CD4-positive, alpha-beta T cell treated with Interferon alpha-2 for 1 hour (primary cell): ENCODE measurements at regions not wholly inside any gene's neighbourhood (a gene's known extent, or its start where the extent isn't known, plus 50 kb on each side); places are given as distances from the start of the nearest gene placed in this dataset.

Experiments
- DNase-seq, 2 donors: peaks; one replicate each; pipeline ENCODE4 v3.0.0-alpha.2; 2020 to 2022

DNA sequence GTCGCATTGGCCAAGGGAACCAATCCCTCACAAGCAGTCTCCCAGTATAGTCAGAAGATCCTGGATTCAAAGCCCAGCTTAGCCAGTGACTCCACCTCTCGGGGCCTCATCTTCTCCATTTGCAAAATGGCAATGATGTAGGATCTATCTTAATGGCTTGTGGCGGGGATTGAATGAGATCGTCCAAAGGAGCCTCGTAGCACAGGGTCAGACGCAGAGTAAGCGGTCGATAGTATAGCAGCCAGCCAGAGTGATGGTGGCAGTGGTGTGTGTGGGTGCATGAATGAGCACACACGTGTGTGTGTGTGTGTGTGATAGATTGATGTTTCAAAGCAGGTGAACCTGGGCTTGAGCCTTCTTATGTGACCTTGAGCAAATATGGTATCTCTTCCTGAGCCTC is 79.8 kb upstream of the WNT4 start:
- DNase-seq = no peak

DNA sequence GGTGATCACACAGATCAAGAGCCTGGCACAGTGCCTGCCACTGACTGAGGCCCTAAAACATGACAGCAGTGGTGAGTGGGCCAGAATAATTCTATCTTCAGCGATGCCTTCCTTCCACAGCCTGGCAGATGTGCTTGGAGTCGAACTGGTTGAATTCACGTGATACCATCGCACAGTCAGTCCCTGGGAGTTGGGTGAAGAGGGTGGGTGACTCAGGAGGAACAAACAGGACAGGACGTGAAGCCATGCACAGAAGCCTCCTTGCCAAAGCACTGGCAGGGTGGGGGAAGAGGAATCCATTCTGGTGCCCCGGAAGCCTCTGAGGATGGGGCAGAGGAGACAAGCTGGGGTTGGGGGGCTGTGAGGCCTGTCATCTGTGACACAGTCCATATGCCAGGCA is 80.3 kb upstream of the WNT4 start:
- no peak for DNase-seq

DNA sequence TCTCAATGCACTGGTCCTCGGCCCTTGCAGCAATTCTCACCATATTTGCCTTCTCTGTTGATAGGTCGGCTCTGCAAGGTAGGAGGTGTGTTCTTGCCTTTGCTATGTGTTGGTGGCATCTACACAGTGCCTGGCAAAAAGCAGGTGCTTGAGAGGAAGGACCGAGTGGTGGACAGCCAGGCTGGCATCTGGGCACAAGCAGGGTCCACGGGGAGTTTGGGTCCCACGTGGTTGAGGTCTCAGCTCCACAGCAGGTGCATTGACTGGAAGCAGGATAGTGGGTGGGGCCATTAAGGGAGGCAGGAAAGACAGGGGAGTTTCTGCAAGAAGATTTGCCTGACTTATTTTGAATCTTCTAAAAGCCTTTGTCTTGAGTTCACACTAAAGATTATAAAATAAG is 81.2 kb upstream of the WNT4 start:
- no peak for DNase-seq

DNA sequence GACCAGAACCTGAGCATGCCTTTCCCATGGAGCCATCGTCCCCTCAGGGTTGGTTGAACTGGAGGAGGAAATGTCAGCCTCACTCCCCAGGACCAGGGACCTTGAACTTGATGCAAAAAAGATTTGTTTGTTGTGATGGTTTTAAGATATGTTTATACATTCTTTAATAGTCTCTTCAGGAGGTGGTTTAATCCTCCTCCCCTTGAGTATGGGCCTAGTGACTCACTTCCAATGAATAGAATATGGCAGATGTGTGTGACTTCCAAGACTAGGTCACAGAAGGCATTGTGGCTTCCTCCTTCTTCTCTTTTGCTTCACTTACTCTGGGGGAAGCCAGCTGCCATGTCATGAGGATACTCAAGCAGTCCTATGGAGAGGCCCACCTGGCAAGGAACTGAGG is 81.7 kb upstream of the WNT4 start:
- no peak for DNase-seq

DNA sequence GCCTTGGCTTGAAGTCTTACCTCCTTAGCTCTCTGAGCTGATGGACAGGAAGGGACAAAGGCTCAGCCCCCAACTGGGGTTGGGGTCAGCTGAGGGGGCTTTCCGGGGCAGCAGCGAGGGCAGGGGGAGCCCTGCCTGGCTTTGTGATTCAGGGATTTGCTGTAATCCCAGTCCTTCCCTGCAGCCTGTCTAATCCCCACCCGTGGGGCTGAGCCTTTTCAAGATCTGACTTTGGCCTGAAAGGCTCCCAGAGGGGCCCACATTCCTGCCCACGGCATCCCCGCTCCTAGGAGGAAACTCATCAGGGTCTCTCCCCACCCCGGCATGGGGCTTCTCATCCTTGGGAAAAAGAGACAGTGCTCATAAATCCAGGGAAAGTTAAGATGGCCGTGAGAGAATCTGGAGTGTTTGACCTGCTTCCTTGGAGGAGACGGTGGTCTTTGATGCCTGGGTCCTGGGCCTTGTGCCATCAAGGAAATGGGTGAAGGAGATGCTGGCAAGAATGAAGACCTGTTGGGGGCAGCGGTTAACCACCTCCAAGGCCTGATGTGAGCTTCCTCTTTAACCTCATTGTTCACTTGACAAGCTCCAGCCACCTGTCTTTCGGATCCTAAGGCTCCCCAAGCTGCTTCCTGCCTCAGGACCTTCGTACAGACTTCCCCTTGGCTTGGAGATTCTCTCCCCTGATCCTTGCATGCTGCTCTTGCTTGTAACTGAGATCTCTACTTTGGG is 83.1 kb upstream of the WNT4 start:
- no peak for DNase-seq

DNA sequence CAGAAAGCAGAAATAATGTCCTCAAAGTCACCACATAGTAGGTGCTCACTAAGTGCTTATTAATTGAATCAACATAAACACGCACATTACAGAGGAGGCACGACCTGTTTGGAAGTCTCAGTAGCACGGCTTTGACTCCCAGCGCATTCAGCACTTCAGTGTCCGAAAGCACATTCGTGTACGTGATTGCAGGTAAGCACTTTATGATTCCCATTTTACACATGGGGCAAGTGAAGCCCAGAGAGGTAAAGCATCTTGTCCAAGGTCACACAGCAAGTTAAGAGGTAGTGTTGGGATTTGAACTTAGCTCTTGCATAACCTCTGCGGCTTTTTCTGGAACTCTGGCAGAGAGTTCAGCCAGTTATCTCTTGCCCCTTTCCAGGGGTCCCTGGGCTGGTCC is 85.2 kb upstream of the WNT4 start:
- no peak for DNase-seq

DNA sequence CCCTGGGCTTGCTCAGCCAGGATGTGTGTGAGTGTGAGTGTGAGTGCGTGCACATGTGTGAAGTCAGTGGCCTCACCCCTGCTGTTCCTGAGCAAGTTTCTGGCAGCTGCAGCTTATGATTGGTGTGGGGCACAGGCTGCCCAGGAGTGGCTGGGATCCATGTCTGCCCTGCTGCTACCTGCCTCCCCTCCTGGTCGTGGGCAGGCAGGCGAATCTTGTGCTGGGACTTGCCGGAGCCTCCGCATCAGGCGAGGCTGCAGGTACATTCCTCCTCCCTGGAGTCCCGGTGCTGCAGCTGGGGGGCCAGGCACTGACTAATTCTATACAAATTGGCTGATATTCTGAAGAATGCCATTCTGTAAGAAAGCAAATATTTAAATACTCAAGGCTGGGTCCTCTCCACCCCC is 85.6 kb upstream of the WNT4 start:
- no peak for DNase-seq

DNA sequence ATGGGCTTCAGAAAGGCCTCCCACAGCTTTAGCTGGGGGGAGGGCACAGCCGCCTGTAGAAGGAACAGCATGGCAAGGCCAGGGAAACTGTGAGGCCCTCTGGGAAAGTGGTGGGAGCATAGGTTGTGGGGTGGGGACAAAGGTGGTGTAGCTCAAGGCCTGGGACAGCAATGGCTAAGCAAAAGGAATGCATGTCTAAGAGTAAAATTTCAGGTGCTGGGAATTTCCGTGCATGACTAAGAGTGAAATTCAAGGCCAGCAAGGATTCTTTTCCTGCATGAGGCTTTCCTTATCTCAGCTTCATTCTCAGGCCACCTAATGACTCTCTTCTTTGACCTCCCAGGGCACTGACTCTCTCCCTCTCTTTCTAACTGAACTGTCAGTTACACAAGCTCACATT is 86.5 kb upstream of the WNT4 start:
- no peak for DNase-seq

DNA sequence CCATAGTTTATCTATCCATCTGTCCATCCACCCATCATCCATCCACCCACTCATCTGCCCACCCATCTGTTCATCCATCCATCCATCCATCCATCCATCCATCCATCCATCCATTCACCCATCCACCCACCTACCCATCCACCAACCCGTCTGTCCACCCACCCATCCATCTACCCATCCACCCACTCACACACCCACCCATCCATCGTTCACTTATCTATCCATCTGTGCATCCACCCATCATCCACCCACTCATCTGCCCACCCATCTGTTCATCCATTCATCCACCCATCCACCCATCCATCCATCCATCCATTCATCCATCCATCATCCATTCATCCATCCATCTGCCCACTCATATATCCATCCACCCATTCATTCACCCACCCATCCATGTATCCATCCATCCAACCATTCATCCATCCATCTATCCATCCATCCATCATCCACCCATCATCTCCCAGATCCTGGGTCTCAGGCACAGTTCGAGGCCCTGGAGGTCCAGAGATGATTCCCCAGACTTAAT is 88.2 kb upstream of the WNT4 start:
- DNase-seq = no peak

DNA sequence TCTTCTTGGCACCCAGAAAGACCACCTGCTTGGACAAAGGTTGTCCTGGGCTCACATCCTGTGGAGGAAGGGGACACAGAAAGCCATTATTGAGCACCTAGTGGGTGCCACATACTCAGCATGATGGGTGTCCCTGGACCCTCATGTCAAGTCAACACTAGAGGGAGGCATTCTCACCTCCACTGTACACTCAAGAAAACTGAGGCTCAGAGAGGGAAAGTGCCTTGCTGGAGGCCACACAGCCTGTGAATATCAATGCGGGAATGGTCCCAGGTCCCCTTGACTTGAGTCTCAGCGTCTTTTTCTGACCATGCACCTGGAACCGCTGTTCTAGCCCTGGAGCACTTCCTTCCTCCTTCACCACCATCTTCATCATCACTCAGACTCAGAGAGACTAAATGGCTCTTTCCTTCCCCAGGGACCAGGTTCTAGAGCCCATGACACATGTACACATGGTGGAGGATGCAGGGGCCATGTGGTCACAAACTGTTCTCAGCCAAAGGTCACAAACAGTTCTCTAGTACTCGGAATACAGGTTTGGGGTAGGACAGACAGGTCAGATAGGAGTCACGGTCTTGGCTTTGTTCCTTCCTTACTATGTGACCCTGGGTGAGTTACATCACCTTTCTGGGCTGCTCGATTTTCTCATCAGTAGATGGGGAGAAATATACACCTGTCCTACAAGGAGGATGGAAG is 89.2 kb upstream of the WNT4 start:
- no peak for DNase-seq

DNA sequence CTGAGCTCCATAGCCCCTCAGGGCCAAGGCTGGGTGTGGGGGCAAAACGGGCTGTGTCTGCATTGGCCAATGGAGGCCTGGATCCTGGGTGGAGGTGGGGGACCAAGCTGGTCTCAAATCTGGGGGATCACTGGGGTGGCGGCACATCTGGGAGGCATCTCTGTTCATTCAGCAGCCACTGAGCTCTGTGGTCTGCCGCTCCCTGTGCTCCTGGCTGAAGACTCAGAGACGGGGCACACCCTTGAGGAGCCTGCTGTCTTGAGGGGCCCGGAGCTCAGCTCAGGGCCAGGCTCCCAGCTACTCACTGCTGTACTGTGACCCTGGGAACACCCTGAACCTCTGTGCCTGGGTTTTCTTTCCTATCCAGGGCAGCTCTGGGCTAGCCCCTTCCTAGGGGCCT is 90.3 kb upstream of the WNT4 start:
- DNase-seq = no peak

DNA sequence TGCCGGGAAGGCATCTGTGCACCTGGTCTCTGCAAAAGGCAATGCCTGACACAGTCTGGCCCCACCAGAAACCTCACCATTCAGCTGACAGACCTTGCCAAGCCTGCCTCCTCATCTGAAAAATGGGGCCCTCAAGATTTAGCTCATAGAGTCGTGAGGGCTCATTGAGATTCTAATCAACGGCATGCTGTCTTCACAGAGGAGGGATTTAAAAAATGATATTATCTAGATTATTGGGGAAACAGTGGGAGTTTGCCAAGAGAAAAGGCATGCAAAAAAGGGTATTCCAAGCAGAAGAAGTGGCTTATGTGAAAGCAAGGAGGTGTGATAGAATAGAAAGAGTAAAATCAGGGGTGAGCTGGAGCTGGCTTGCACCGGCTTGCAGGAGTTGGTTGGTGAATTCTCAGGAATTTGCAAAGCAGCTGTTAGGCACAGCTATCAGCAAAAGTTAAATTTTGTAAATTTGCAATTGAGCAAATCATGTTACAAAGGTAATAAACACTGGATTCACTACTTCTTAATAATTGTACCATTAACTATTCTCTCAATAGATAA is 91.7 kb upstream of the WNT4 start:
- DNase-seq = no peak

DNA sequence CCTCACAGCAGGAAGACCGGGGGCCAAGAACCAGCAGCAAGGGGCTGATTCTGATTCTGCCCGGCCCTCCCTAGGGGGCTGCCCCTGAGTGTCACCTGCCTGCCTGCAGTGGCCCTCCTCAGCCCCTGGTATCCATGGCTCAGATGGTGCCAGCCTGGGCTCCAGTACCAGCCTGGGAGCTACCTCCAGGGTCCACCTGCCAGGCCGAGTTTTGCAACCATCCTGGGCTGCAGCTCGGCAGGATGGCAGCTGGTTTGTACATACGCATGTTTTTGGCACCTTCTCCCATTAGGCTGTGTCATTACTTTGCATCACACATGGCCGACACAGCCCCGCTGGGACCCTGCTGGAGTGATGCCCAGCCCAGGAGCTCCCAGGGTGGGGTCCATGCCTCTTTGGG is 93.3 kb upstream of the WNT4 start:
- no peak for DNase-seq

DNA sequence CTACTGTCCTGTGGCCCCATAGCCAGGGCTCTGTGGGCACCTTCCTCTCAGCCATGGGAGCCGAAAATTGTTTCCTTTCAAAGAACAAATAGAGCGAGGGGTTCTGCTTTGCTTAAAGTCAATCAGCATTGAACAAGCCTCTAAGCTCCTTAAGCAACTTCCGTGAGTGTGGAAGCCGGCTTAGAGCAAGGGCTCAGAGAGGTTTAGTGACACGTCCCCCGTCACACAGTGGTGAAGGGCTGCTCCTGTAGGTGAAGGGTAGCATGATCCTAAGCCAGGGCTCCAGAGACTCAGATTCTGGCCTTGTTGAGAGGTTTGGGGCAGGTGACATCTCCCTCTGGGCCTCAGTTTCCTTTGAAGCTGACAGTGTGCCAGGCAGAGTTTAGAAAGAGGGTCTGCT is 94.0 kb upstream of the WNT4 start:
- DNase-seq = no peak

DNA sequence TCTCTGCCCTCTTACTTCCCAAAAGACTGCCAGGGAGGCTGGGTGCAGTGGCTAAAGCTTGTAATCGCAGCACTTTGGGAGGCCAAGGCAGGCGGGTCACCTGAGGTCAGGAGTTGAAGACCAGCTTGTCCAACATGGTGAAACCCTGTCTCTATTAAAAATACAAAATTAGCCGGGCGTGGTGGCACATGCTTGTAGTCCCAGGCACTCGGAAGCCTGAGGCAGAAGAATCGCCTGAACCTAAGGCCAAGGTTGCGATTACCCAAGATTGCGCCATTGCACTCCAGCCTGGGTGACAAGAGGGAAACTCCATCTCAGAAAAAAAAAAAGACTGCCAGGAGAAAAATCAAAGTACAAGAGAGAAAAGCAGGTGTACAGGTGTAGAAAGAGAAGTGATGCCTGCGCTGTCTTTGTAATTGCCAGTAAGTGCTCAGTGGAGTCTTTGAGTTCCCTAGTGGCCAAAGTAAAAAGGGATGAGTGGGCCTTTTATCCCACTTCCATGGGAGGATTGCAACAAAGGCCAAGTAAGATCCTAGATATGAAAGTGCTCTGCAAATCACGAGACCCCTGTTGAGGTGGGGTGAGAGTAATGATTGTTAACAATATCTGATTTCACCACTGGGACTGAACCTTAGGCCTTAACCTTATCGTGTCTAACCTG is 94.7 kb upstream of the WNT4 start:
- DNase-seq = no peak

DNA sequence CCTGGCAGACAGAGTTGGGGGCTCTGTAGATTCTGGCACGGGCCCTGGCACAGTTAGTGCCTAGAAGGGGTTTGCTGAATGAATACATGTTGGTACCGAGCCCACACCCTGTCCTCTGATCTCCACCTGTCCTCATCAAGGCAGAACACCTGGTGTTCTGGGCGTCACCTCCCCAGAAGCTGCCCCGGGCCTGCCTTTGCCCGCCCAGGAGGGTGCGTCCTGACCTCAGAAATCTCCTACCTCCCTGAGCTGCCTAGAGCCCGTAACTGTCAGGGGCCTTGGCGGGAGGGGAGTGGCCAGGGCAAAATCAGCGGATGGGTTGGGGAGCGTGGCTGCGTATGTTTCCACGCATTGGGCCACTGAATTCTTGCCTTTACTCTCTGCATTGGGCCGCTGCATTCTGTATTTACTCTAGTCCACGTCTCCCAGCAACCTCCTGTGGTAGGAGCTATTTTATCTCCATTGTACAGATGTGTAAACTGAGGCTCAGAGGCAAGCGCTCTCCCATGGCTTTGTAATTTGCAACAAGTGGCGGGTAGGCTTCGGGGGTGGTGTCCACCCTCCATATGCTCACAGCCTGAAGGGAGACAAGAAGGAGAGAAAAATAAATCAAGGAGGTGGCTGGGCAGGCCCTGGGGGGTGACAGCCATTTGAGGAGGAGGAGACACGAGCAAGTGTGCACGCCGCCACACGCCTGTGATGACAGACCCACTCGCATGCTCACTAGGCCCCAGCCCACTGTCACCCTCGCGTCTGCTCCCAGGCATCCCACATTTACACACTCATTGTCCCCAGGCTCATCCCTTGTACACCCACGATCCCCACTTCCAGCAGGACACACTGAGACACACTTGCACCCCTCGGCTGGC is 95.7 kb upstream of the WNT4 start:
- no peak for DNase-seq

DNA sequence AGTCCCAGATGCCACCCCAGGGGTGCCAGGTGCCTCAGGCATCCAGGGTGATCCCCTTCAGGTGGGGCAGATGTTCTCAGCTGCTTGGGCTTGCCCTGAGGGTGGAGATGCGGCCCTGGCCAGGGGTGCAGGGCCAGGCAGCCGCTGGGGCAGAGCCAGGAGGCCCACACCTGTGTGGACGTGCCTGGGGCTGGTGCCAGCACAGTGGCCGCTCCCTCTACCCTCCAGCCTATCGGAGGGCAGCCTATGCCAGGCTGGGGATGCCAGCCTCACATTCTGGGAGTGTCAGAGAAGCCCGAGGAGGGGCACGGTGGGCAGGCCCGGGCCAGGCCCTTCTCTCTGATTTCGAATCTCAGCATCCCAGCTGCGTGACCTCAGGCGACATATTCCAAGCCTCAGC is 96.5 kb upstream of the WNT4 start:
- no peak for DNase-seq

DNA sequence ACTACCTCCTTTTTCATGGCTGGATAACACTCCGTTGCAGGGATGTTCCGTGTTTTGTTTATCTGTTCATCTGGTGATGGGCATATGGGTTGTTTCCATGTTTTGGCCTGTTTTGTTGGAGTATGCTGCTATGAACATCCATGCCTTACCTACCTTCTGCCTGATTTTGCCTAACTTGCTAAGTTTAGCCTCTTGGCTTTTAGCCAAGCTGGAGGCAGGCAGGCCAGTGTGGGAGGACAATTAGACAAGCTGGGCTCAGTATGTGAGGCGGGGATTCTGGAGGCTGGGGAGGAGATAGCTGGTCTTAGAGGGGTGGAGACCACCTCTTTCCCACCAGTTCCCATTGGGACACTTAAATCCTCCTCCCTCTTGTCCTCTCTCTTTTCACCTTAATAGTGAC is 98.4 kb upstream of the WNT4 start:
- DNase-seq = no peak

DNA sequence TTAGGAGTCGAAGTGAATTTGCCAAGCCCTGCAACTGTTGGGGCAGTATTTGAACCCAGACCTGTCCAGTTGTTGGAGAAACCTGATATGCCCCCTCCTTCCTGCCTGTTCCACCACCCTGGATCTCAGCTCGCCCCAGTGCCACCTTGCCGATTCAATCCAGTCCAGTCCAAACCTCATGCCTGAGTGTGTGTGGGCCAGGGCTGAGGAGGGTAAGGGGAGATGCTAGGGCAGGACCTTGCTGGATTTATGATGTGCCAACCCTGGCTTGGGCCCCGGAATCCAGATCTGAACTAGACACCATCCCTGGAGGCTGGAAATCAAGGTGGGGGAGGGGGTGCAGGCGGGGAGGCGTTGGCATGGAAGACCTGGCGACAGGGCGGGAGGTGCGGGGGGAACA is 98.9 kb upstream of the WNT4 start:
- DNase-seq = no peak

DNA sequence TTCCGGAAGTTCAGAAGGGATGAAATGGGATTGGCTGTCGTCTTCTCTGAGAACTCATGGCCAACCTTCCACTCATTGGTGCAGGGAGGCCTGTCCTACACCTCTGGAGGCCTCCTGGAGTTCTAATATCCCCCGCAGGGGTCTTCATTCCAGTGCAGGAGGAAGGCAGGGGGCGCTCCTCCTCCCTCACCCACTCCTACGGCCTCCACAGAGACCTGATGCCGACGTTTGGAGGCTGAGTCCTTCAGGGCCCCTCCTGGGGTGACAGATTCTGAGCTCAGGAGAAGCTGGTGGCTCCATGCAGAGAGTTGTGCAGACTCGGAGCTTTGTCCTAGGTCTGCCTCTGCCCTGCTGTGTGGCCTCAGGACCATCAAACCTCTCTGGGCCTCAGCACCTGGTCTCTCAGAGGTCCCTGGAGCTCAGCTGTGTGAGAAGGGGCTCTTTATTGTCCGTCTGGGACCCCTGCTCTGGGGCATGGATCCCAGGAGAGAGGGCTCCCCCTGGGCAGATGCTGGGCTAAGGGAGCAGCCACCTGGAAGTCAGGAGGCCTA is 102.3 kb upstream of the WNT4 start:
- no peak for DNase-seq

DNA sequence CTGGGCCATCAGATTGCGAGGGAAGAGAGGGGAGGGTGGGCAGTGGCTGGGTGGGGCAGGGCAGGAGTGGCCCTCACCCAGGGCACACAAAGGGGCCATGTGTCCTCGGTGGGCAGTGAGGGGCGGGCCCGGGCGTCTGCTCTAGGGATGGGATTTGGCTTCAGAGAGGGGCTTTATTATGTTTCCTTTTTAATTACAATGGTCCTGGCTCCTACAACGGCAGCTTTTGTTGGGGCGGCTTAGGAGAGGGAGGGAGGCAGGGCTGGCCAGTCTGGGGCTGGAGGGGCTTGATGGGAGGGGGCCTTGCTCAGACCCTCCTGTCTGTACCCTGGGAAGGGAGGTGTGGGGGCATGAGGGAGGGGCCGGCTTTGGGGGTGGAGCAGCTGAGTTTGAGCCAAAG is 102.8 kb upstream of the WNT4 start:
- DNase-seq = no peak

DNA sequence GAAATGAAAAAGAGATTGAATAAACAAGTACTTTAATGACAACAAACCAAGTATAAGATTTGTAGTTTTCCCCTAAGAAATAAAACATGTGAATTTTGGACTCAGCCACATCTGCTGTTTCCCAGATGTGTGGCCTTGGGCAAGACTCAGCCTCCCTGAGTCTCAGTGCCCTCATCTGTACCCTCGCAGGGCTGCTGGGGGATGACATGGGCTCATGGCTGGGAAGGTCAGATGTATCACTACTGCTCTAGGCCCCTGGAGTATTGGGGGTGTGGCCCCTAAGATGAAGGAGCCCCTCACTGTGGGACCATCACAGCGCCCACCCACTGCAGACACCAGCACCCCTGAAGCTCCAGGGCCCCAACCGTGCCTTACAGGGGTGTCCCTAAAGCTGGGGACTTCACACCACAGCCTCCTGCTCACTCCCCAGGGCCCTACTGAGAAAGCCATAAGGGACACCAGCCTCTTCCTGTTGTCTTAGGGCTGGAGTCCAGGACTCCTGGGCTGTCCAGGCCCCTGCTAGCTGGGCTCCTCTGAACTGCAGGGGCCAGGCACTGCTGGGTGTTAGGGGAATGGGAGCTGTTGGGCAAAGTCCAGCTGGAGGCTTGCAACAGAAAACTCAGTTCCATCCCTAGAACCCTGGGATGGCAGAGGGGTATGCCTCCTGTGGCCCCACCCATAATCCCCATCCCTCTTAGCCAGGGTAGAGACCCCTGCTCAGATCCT is 104.0 kb upstream of the WNT4 start:
- no peak for DNase-seq
